ENCODE measurements at regions not wholly inside any gene's neighbourhood (a gene's known extent, or its start where the extent isn't known, plus 50 kb on each side); places are given as distances from the start of the nearest gene placed in this dataset.

DNA sequence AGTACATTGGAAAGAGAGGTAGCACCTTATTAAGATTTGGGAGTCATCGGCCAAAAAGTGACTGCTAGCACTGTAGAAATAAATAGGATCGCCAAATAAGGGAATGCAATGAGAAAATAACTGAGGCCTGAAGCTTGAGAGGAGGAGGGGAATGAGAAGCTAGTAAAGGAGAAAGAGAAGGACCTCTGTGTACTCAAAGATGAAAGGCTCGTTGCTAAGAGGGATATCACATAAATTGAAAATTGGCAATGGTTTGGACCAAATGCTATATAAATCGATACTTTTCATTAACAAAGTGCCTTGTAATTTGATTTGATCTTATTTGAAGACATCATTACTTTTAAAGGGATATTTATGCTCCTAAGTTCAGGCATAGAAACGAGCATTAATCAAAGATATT is 796.3 kb downstream of the QKI start:
- H3K9me3 ChIP-seq (ENCODE audit: insufficient read depth, low read depth, low read length): no peaks in the 10 kb centered on the region
- Mint-ChIP-seq H3K27me3 (ENCODE audit: low read depth, unreplicated experiment) (no peaks in the 10 kb centered on the region), H3K36me3 (ENCODE audit: low read depth, unreplicated experiment) (no peaks in the 10 kb centered on the region), H3K4me3 (ENCODE audit: unreplicated experiment) (no peak overlapping the region), H3K9me3 (ENCODE audit: unreplicated experiment) (no peaks in the 10 kb centered on the region), H3K27ac (ENCODE audit: unreplicated experiment) (no peak overlapping the region), H3K4me1 (ENCODE audit: low read depth, unreplicated experiment) (peaks cover 12% of the 10 kb centered on the region)
- H3K27me3 ChIP-seq (ENCODE audit: insufficient read depth, low read length): no peaks in the 10 kb centered on the region
- no peak for FAIRE-seq
- TF ChIP-seq, protein P1, sequence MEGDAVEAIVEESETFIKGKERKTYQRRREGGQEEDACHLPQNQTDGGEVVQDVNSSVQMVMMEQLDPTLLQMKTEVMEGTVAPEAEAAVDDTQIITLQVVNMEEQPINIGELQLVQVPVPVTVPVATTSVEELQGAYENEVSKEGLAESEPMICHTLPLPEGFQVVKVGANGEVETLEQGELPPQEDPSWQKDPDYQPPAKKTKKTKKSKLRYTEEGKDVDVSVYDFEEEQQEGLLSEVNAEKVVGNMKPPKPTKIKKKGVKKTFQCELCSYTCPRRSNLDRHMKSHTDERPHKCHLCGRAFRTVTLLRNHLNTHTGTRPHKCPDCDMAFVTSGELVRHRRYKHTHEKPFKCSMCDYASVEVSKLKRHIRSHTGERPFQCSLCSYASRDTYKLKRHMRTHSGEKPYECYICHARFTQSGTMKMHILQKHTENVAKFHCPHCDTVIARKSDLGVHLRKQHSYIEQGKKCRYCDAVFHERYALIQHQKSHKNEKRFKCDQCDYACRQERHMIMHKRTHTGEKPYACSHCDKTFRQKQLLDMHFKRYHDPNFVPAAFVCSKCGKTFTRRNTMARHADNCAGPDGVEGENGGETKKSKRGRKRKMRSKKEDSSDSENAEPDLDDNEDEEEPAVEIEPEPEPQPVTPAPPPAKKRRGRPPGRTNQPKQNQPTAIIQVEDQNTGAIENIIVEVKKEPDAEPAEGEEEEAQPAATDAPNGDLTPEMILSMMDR (IDR thresholded peaks at IDR 0.05; ENCODE audit: insufficient read depth, low read depth, low read length): no peak
- TF ChIP-seq EZH2 (IDR thresholded peaks at IDR 0.05; ENCODE audit: insufficient read depth, low read length): no peak
- no peaks in the 10 kb centered on the region for H3K79me2 ChIP-seq (ENCODE audit: insufficient read depth, low read length)
- H2AFZ ChIP-seq (ENCODE audit: low read depth, low read length): no peak overlapping the region
- H3K4me1 ChIP-seq (ENCODE audit: insufficient read depth, low read length): peaks cover 5% of the 10 kb centered on the region
- H3K4me2 ChIP-seq (ENCODE audit: low read length): no peak overlapping the region
- no peak overlapping the region for H3K27ac ChIP-seq (ENCODE audit: low read depth, low read length)
- no peak overlapping the region for H3K9ac ChIP-seq (ENCODE audit: low read length)
- H3K4me3 ChIP-seq (ENCODE audit: insufficient read depth, low read depth, low read length): no peak overlapping the region
- H4K20me1 ChIP-seq (ENCODE audit: insufficient read depth, low read length): no peaks in the 10 kb centered on the region
- no peaks in the 10 kb centered on the region for H3K36me3 ChIP-seq (ENCODE audit: insufficient read depth, low read length)
- no peak for DNase-seq (ENCODE audit: low read depth)

DNA sequence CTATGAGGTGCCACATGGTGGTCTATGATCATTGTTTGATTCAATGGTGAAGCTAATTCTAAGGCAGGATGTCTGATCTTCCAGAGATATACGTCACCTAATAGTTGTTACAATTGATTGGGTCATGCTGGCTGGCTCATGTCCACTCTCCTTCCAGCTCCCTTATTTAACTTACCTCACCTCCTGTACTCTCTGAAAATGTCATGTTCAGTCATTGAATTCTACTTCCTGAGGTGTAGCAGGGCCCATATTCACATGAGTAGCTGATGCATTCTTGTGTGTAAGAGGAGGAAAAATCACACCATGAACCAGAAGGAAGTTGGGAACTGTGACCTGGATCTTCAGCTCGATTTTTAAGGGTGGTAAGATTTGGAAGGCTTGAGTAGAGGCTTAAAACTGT is 795.8 kb downstream of the QKI start:
- Histone ChIP-seq H3K4me3 (ENCODE audit: insufficient read depth, low read depth, low read length) (no peak overlapping the region), H3K27me3 (ENCODE audit: insufficient read depth, low read length) (no peaks in the 10 kb centered on the region), H3K9ac (ENCODE audit: low read length) (no peak overlapping the region), H3K36me3 (ENCODE audit: insufficient read depth, low read length) (no peaks in the 10 kb centered on the region), H3K4me1 (ENCODE audit: insufficient read depth, low read length) (peaks cover 5% of the 10 kb centered on the region), H3K4me2 (ENCODE audit: low read length) (no peak overlapping the region), H3K79me2 (ENCODE audit: insufficient read depth, low read length) (no peaks in the 10 kb centered on the region), H2AFZ (ENCODE audit: low read depth, low read length) (no peak overlapping the region), H3K27ac (ENCODE audit: low read depth, low read length) (no peak overlapping the region), H4K20me1 (ENCODE audit: insufficient read depth, low read length) (no peaks in the 10 kb centered on the region), H3K9me3 (ENCODE audit: insufficient read depth, low read depth, low read length) (no peaks in the 10 kb centered on the region)
- Mint-ChIP-seq H3K27ac (ENCODE audit: unreplicated experiment) (no peak overlapping the region), H3K36me3 (ENCODE audit: low read depth, unreplicated experiment) (no peaks in the 10 kb centered on the region), H3K9me3 (ENCODE audit: unreplicated experiment) (no peaks in the 10 kb centered on the region), H3K4me3 (ENCODE audit: unreplicated experiment) (no peak overlapping the region), H3K27me3 (ENCODE audit: low read depth, unreplicated experiment) (no peaks in the 10 kb centered on the region), H3K4me1 (ENCODE audit: low read depth, unreplicated experiment) (peaks cover 12% of the 10 kb centered on the region)
- TF ChIP-seq EZH2 (IDR thresholded peaks at IDR 0.05; ENCODE audit: insufficient read depth, low read length): no peak
- TF ChIP-seq, protein P1 (IDR thresholded peaks at IDR 0.05; ENCODE audit: insufficient read depth, low read depth, low read length): no peak
- DNase-seq (ENCODE audit: low read depth): no peak
- no peak for FAIRE-seq

DNA sequence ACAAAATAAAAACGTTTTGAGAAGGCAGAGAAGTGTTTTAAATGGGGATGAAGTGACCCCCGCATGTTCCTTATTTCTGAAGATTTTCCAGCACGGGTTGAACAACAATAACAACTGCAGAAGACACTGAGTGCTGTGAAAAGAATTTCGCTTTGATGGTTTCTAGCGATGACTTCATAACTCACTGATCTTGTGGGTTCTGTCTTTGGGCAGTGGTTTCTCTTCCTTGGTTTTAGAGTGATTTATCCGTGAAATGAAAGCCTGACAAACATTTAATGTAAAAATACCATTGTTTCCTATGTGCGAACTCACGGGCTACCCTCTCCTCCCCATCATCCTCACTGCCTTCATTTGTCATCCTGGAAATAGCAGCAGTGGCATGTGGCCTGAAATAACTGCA is 793.9 kb downstream of the QKI start:
- H3K36me3 ChIP-seq (ENCODE audit: insufficient read depth, low read length): no peaks in the 10 kb centered on the region
- H4K20me1 ChIP-seq (ENCODE audit: insufficient read depth, low read length): no peaks in the 10 kb centered on the region
- no peak overlapping the region for H3K4me3 ChIP-seq (ENCODE audit: insufficient read depth, low read depth, low read length)
- Mint-ChIP-seq H3K9me3 (ENCODE audit: unreplicated experiment) (peaks cover 5% of the 10 kb centered on the region), H3K4me1 (ENCODE audit: low read depth, unreplicated experiment) (peaks cover 12% of the 10 kb centered on the region), H3K36me3 (ENCODE audit: low read depth, unreplicated experiment) (no peaks in the 10 kb centered on the region), H3K27me3 (ENCODE audit: low read depth, unreplicated experiment) (no peaks in the 10 kb centered on the region), H3K4me3 (ENCODE audit: unreplicated experiment) (peak overlapping the region; percentile 3), H3K27ac (ENCODE audit: unreplicated experiment) (peak overlapping the region; percentile 90)
- H3K9ac ChIP-seq (ENCODE audit: low read length): no peak overlapping the region
- no peaks in the 10 kb centered on the region for H3K79me2 ChIP-seq (ENCODE audit: insufficient read depth, low read length)
- peak overlapping the region; percentile 56 for H3K4me2 ChIP-seq (ENCODE audit: low read length)
- DNase-seq (ENCODE audit: low read depth) (peak; percentile 44), FAIRE-seq (no peak)
- H2AFZ ChIP-seq (ENCODE audit: low read depth, low read length): no peak overlapping the region
- H3K9me3 ChIP-seq (ENCODE audit: insufficient read depth, low read depth, low read length): no peaks in the 10 kb centered on the region
- H3K27ac ChIP-seq (ENCODE audit: low read depth, low read length): no peak overlapping the region
- H3K27me3 ChIP-seq (ENCODE audit: insufficient read depth, low read length): no peaks in the 10 kb centered on the region
- H3K4me1 ChIP-seq (ENCODE audit: insufficient read depth, low read length): peaks cover 5% of the 10 kb centered on the region
- TF ChIP-seq EZH2 (IDR thresholded peaks at IDR 0.05; ENCODE audit: insufficient read depth, low read length): no peak
- TF ChIP-seq, protein P1 (IDR thresholded peaks at IDR 0.05; ENCODE audit: insufficient read depth, low read depth, low read length): no peak
